H9 (cell line): ENCODE measurements at regions not wholly inside any gene's neighbourhood (a gene's known extent, or its start where the extent isn't known, plus 50 kb on each side); places are given as distances from the start of the nearest gene placed in this dataset.

Experiments used
- DNase-seq: peaks from one replicate; pipeline ENCODE4 v3.0.0-alpha.2; 2017
- H2AFZ ChIP-seq: one replicate; pipeline ENCODE4 v1.6.1; 2013; ENCODE audit warnings: mild to moderate bottlenecking, low read length, control low read depth, moderate library complexity
- H2AK5ac ChIP-seq: 2 replicates; pipeline ENCODE4 v1.6.1; 2013; ENCODE audit warnings: low read length, control low read depth, mixed read lengths; ENCODE audit not compliant: insufficient read length
- H2BK120ac ChIP-seq: one replicate; pipeline ENCODE4 v1.6.1; 2013; ENCODE audit warnings: low read depth, mild to moderate bottlenecking, low read length, control low read depth, inconsistent platforms; ENCODE audit not compliant: poor library complexity, severe bottlenecking
- H2BK12ac ChIP-seq: 2 replicates; pipeline ENCODE4 v1.6.1; 2013; ENCODE audit warnings: low read length, control low read depth, mixed read lengths, low read depth; ENCODE audit not compliant: insufficient read length
- H2BK15ac ChIP-seq: 2 replicates; pipeline ENCODE4 v1.6.1; 2013; ENCODE audit warnings: low read depth, low read length, control low read depth
- H2BK20ac ChIP-seq: one replicate; pipeline ENCODE4 v1.6.1; 2013; ENCODE audit warnings: low read depth, mild to moderate bottlenecking, low read length, control low read depth, inconsistent platforms; ENCODE audit not compliant: poor library complexity, severe bottlenecking
- H2BK5ac ChIP-seq: 2 replicates; pipeline ENCODE4 v1.6.1; 2013; ENCODE audit warnings: low read length, control low read depth, mixed read lengths; ENCODE audit not compliant: insufficient read length
- H3K14ac ChIP-seq: 2 replicates; pipeline ENCODE4 v1.6.1; 2013; ENCODE audit warnings: low read length, control low read depth; ENCODE audit not compliant: insufficient read depth
- H3K18ac ChIP-seq: 2 replicates; pipeline ENCODE4 v1.6.1; 2013; ENCODE audit warnings: low read depth, mild to moderate bottlenecking, mixed read lengths, low read length, control low read depth; ENCODE audit not compliant: insufficient read length
- H3K23ac ChIP-seq: 2 replicates; pipeline ENCODE4 v1.6.1; 2013; ENCODE audit warnings: low read length, control low read depth, mixed read lengths, low read depth; ENCODE audit not compliant: insufficient read length
- H3K23me2 ChIP-seq: 2 replicates; pipeline ENCODE4 v1.6.1; 2013; ENCODE audit warnings: low read depth, mild to moderate bottlenecking, mixed read lengths, low read length, control low read depth; ENCODE audit not compliant: insufficient read length, poor library complexity, severe bottlenecking
- H3K27ac ChIP-seq: 2 replicates; pipeline ENCODE4 v1.5.1; 2013; ENCODE audit warnings: low read length, control low read depth, mixed read lengths, low read depth; ENCODE audit not compliant: insufficient read length
- H3K27me3 ChIP-seq: 2 replicates; pipeline ENCODE4 v1.6.1; 2013; ENCODE audit warnings: low read length, control low read depth, inconsistent platforms; ENCODE audit not compliant: insufficient read depth
- H3K4ac ChIP-seq: 2 replicates; pipeline ENCODE4 v1.6.1; 2013; ENCODE audit warnings: low read depth, mild to moderate bottlenecking, control low read depth, inconsistent platforms, low read length, moderate library complexity
- H3K4me1 ChIP-seq: 2 replicates; pipeline ENCODE4 v1.6.1; 2013; ENCODE audit warnings: low read length, control low read depth, inconsistent platforms; ENCODE audit not compliant: insufficient read depth
- H3K4me2 ChIP-seq: 2 replicates; pipeline ENCODE4 v1.6.1; 2013; ENCODE audit warnings: low read length, control low read depth, mixed read lengths; ENCODE audit not compliant: insufficient read length, insufficient read depth
- H3K56ac ChIP-seq: 2 replicates; pipeline ENCODE4 v1.6.1; 2013; ENCODE audit warnings: low read depth, mild to moderate bottlenecking, mixed read lengths, low read length, control low read depth; ENCODE audit not compliant: insufficient read length
- H3K79me1 ChIP-seq: 2 replicates; pipeline ENCODE4 v1.6.1; 2013; ENCODE audit warnings: low read depth, mild to moderate bottlenecking, moderate library complexity, low read length, control low read depth, inconsistent platforms; ENCODE audit not compliant: insufficient read depth, poor library complexity, severe bottlenecking
- H3K79me2 ChIP-seq: 2 replicates; pipeline ENCODE4 v1.6.1; 2013; ENCODE audit warnings: low read length, control low read depth, inconsistent platforms; ENCODE audit not compliant: insufficient read depth
- H3K9ac ChIP-seq: 2 replicates; pipeline ENCODE4 v1.6.1; 2013; ENCODE audit warnings: low read length, control low read depth, mixed read lengths; ENCODE audit not compliant: insufficient read length; ENCODE audit errors: extremely low read depth
- H3K9me3 ChIP-seq: one replicate; pipeline ENCODE4 v1.6.1; 2013; ENCODE audit warnings: low read depth, low read length, inconsistent platforms; ENCODE audit not compliant: control insufficient read depth
- H3T11ph ChIP-seq: one replicate; pipeline ENCODE4 v1.6.1; 2013; ENCODE audit warnings: mild to moderate bottlenecking, low read length, control low read depth, inconsistent platforms
- H4K20me1 ChIP-seq: one replicate; pipeline ENCODE4 v1.6.1; 2013; ENCODE audit not compliant: control insufficient read depth, insufficient read length, insufficient read depth
- H4K5ac ChIP-seq: 2 replicates; pipeline ENCODE4 v1.6.1; 2013; ENCODE audit warnings: low read depth, mild to moderate bottlenecking, mixed read lengths, low read length, control low read depth; ENCODE audit not compliant: insufficient read length
- H4K8ac ChIP-seq: replicated peaks from 2 replicates; pipeline ENCODE4 v1.6.1; 2013; ENCODE audit warnings: low read length, control low read depth, mixed read lengths, low read depth; ENCODE audit not compliant: insufficient read length
- H4K91ac ChIP-seq: 2 replicates; pipeline ENCODE4 v1.6.1; 2013; ENCODE audit warnings: low read depth, mild to moderate bottlenecking, moderate library complexity, mixed read lengths, low read length, control low read depth; ENCODE audit not compliant: insufficient read length
- H3K27ac Mint-ChIP-seq, 3 experiments: 2 replicates in 2 of 3; 3 replicates in 1 of 3; pipeline ENCODE4 v1.8.0; 2020 to 2021; ENCODE audit warnings: mixed read lengths in 3 of 3, mild to moderate bottlenecking in 1 of 3, moderate library complexity in 1 of 3
- H3K27me3 Mint-ChIP-seq: 2 replicates; pipeline ENCODE4 v1.8.0; 2021; ENCODE audit warnings: low read depth, mild to moderate bottlenecking, moderate library complexity, mixed read lengths
- H3K36me3 Mint-ChIP-seq, 3 experiments: 2 replicates in 2 of 3; 3 replicates in 1 of 3; pipeline ENCODE4 v1.8.0; 2020 to 2021; ENCODE audit warnings: low read depth in 3 of 3, mixed read lengths in 3 of 3; ENCODE audit not compliant: insufficient read depth in 1 of 3
- H3K4me1 Mint-ChIP-seq, 2 experiments: 2 replicates each; pipeline ENCODE4 v1.8.0; 2020; ENCODE audit warnings: mixed read lengths in 2 of 2
- H3K4me3 Mint-ChIP-seq, 2 experiments: 2 replicates in 1 of 2; 3 replicates in 1 of 2; pipeline ENCODE4 v1.8.0; 2020 to 2021; ENCODE audit warnings: mild to moderate bottlenecking in 2 of 2, mixed read lengths in 2 of 2, moderate library complexity in 1 of 2
- H3K9me3 Mint-ChIP-seq, 2 experiments: 2 replicates in 1 of 2; 3 replicates in 1 of 2; pipeline ENCODE4 v1.8.0; 2020; ENCODE audit warnings: mild to moderate bottlenecking in 2 of 2, mixed read lengths in 2 of 2, moderate library complexity in 1 of 2
- CTCF ChIP-seq: fragments of 200-600 bp; sonication (generic); conservative IDR thresholded peaks from 3 replicates; pipeline ENCODE4 v1.8.0; 2021; ENCODE audit warnings: antibody characterized with exemption, mild to moderate bottlenecking
- WGBS: extraction: QIAGEN DNeasy Blood & Tissue Kit; methylation state at CpG from one replicate; pipeline ENCODE4 v1.1.7; 2013; ENCODE audit warnings: missing lambda C conversion rate, low lambda C conversion rate, mixed read lengths; ENCODE audit not compliant: insufficient read length; ENCODE audit errors: extremely low coverage; 5-methylcytosine and 5-hydroxymethylcytosine counted together

- no peak for TF ChIP-seq CTCF
- Histone ChIP-seq H3T11ph (no peak overlapping the region), H3K27me3 (no peaks in the 10 kb centered on the region), H4K5ac (no peak overlapping the region), H2BK12ac (no peak overlapping the region), H3K4me1 (no peaks in the 10 kb centered on the region), H4K20me1 (no peaks in the 10 kb centered on the region), H4K91ac (no peak overlapping the region), H4K8ac (no peak overlapping the region), H3K23me2 (no peaks in the 10 kb centered on the region), H2BK20ac (no peak overlapping the region), H2AK5ac (no peak overlapping the region), H2BK5ac (no peak overlapping the region), H3K9ac (no peak overlapping the region), H3K79me1 (no peaks in the 10 kb centered on the region), H3K14ac (no peak overlapping the region), H2BK120ac (no peak overlapping the region), H2AFZ (no peak overlapping the region), H3K79me2 (no peaks in the 10 kb centered on the region), H3K9me3 (no peaks in the 10 kb centered on the region), H3K56ac (no peak overlapping the region), H3K23ac (no peak overlapping the region), H3K4me2 (no peak overlapping the region), H3K27ac (no peak overlapping the region), H3K4ac (no peak overlapping the region), H2BK15ac (no peak overlapping the region), H3K18ac (no peak overlapping the region)
- Mint-ChIP-seq H3K36me3 (0 out of 7 replicates have a peak, but pooled peaks cover 0 to 4% (median 0%) of the 10 kb centered on the region in 3 experiments), H3K4me3 (no peak overlapping the region), H3K27me3 (no peaks in the 10 kb centered on the region; the same call in 1 of the 2 replicates), H3K4me1 (no peaks in the 10 kb centered on the region), H3K27ac (no peak overlapping the region), H3K9me3 (no peaks in the 10 kb centered on the region; a peak in 1 of 5 replicates)
- no peak for DNase-seq
- WGBS, result no CpG with 5 or more reads among the region's 10 CpGs
These were observed 73.1 kb upstream of the MEF2A start for GRCh38 chr15:99492716-99493115.
